ENCODE measurements at regions not wholly inside any gene's neighbourhood (a gene's known extent, or its start where the extent isn't known, plus 50 kb on each side); places are given as distances from the start of the nearest gene placed in this dataset.

DNA sequence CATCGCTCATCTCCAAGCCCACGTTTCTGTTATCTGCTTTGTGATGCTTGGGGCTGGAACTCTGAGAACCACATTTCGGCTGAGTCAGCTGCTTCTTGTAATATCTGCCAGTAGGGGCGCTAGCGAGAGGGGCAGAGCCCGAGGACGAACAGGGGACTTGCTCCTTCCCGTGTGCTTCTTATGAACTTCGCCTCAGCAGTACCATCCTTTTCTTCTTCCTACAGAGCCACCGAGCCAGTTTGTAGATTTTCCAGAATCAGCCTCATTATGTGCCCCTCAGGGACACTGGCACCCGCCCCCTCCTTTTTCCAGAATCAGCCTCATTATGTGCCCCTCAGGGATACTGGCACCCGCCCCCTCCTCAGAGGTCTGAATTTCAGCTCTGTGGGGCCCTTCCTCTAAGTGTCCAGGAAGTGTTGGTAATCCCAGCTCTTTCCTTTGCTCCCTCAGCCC lies 441.7 kb upstream of the RASGEF1B start:
- ChIA-PET CTCF (interaction anchor here (0.8 to 2.5 kb wide), 9 partner anchors 9 to 455 kb away, joined by 3 to 11 read pairs (median 3); no protein-coding TSS in a partner anchor), POLR2A (no interaction called here)
- Mint-ChIP-seq H3K27me3 (peaks cover 11% of the 10 kb centered on the region), H3K9me3 (no peaks in the 10 kb centered on the region), H3K36me3 (ENCODE audit: low read depth) (no peaks in the 10 kb centered on the region), H3K27ac (no peak overlapping the region), H3K4me3 (no peak overlapping the region), H3K4me1 (peaks cover 3% of the 10 kb centered on the region)
- TF ChIP-seq CTCF (IDR thresholded peaks at IDR 0.05): peak; percentile 17
- DNase-seq (peak; percentile 20), ATAC-seq (ENCODE audit: low read depth) (peak; percentile 62)
- intact Hi-C loops (cut with micrococcal nuclease): loop anchor here (1.0 to 10.0 kb wide), 4 partner anchors 291 to 449 kb away; no protein-coding TSS in a partner anchor

DNA sequence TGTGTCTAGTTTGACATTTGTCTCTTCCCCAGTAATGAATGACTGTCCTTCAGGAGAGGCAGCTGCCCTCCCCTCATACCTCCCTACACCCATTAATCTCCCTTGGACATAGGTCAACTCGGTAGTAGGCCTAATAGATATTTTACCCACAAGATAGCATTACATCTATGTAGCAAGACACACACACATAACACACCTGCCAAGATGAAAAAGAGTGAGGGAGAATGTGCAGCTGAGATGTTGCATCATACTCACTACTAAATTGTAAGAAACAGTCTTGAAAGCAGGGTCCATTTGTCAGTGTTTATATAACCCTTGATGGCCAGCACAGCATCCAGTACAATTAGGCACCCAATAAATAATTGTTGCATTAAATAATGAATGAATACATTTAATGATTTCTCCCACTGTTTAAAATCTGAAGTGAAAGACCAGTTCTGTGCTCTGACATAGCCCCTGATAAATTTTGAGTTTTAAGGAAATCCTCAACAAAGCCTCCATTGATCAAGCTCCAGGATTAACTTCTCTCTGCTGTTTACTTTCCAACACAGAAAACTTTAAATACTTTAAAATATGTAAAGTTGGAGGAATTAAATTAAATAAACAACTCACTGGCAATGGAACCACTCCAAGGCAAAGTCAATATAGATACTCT lies 440.8 kb upstream of the RASGEF1B start:
- no peak for ATAC-seq (ENCODE audit: low read depth)
- no peak for DNase-seq

GRCh38 chr4:81906905-81907304 lies 435.2 kb upstream of the RASGEF1B start:
- CTCF ChIA-PET: no interaction called here
- Mint-ChIP-seq H3K4me1 (no peaks in the 10 kb centered on the region), H3K27ac (no peak overlapping the region), H3K36me3 (ENCODE audit: low read depth) (no peaks in the 10 kb centered on the region), H3K9me3 (no peaks in the 10 kb centered on the region), H3K27me3 (no peaks in the 10 kb centered on the region), H3K4me3 (no peak overlapping the region)
- DNase-seq (no peak), ATAC-seq (ENCODE audit: low read depth) (no peak)
- intact Hi-C loops (cut with micrococcal nuclease): no loop called here
- no peak for TF ChIP-seq CTCF (IDR thresholded peaks at IDR 0.05)
- POLR2A ChIA-PET: no interaction called here

More for the DNA sequence above, 440.8 kb upstream of the RASGEF1B start:
- Mint-ChIP-seq H3K27ac (no peak overlapping the region), H3K36me3 (ENCODE audit: low read depth) (no peaks in the 10 kb centered on the region), H3K9me3 (no peaks in the 10 kb centered on the region), H3K4me1 (peaks cover 3% of the 10 kb centered on the region), H3K27me3 (peaks cover 11% of the 10 kb centered on the region), H3K4me3 (no peak overlapping the region)
- ChIA-PET CTCF (interaction anchor here (0.8 to 2.5 kb wide), 6 partner anchors 10 to 454 kb away, joined by 3 to 11 read pairs (median 6); no protein-coding TSS in a partner anchor), POLR2A (no interaction called here)
- no peak for TF ChIP-seq CTCF (IDR thresholded peaks at IDR 0.05)
- intact Hi-C loops (cut with micrococcal nuclease): loop anchor here (1.0 to 10.0 kb wide), 4 partner anchors 292 to 450 kb away; no protein-coding TSS in a partner anchor

DNA sequence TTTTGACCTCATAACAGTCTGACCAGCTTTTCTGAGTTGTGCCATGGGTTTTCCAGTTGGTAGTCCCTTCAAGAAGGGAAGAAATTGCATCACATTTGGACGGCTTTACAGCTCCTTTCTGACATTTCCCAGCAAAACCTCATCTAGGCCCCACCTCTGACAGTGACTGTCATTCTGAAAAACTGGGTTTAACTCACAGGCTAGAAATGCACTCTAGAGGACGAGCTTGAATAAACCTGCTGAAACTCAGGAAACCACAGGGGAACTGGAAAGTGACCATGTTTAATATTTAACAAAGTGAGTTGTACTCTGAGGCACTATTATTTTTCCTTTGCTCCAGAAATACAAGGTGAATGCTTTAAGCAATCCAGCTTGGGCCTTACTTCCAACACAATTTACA lies 434.3 kb upstream of the RASGEF1B start:
- H3K27ac Mint-ChIP-seq: no peak overlapping the region
- ChIA-PET POLR2A (no interaction called here), CTCF (interaction anchor here (0.9 kb wide), 1 partner anchor 10 kb away, joined by 3 read pairs; no protein-coding TSS in a partner anchor)
- no peaks in the 10 kb centered on the region for H3K9me3 Mint-ChIP-seq
- no peak overlapping the region for H3K4me3 Mint-ChIP-seq
- H3K36me3 Mint-ChIP-seq (ENCODE audit: low read depth): no peaks in the 10 kb centered on the region
- no peak for ATAC-seq (ENCODE audit: low read depth)
- no peak for TF ChIP-seq CTCF (IDR thresholded peaks at IDR 0.05)
- intact Hi-C loops (cut with micrococcal nuclease): no loop called here
- H3K4me1 Mint-ChIP-seq: no peaks in the 10 kb centered on the region
- no peaks in the 10 kb centered on the region for H3K27me3 Mint-ChIP-seq
- DNase-seq: no peak

DNA sequence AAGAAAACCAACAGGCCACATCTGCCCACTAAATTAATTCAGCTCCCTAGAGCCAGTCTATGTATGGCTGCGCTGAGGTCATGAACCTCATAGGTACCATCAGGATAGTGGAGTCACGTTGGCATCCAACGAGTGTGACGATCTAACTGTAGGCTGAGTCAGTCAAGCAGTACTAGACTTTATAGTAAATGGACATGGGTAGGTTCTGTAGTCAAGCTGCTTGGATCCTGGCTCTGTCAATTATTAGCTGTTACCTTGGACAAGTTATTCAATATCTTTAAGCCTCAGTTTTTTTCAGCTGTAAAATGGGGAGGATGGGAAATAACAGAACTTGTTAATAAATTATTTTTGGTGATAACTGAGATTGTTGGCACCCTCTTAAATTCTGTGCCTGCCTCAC lies 432.4 kb upstream of the RASGEF1B start:
- CTCF ChIA-PET: no interaction called here
- no peak for ATAC-seq (ENCODE audit: low read depth)
- intact Hi-C loops (cut with micrococcal nuclease): no loop called here
- Mint-ChIP-seq H3K36me3 (ENCODE audit: low read depth) (no peaks in the 10 kb centered on the region), H3K27me3 (peaks cover 2% of the 10 kb centered on the region), H3K9me3 (no peaks in the 10 kb centered on the region), H3K27ac (no peak overlapping the region), H3K4me1 (no peaks in the 10 kb centered on the region), H3K4me3 (no peak overlapping the region)
- POLR2A ChIA-PET: no interaction called here
- DNase-seq: no peak
- TF ChIP-seq CTCF (IDR thresholded peaks at IDR 0.05): no peak
